Esophagus squamous epithelium (tissue), 4 donors: ENCODE measurements at regions not wholly inside any gene's neighbourhood (a gene's known extent, or its start where the extent isn't known, plus 50 kb on each side); places are given as distances from the start of the nearest gene placed in this dataset.

Experiments used
- POLR2A ChIP-seq, 4 donors: fragments of 450-650 bp; IDR thresholded peaks; one replicate each; pipeline ENCODE4 v1.6.1; 2017; ENCODE audit warnings: antibody characterized with exemption in 4 of 4, mild to moderate bottlenecking in 4 of 4, moderate library complexity in 3 of 4
- TF ChIP-seq, protein P1 (sequence below), 6 experiments: fragments of 450-650 bp in 4 of 6; fragments of 200-600 bp in 2 of 6; sonication (generic) in 2 of 6; IDR thresholded peaks; one replicate each; pipeline ENCODE4 v1.5.1; 2016 to 2019; ENCODE audit warnings: antibody characterized with exemption in 6 of 6, mild to moderate bottlenecking in 4 of 6, moderate library complexity in 4 of 6

GRCh38 chr10:61219696-61220095, 233.5 kb downstream of the TMEM26 start:
- no peak for TF ChIP-seq POLR2A (IDR thresholded peaks at IDR 0.05)
- TF ChIP-seq, protein P1, sequence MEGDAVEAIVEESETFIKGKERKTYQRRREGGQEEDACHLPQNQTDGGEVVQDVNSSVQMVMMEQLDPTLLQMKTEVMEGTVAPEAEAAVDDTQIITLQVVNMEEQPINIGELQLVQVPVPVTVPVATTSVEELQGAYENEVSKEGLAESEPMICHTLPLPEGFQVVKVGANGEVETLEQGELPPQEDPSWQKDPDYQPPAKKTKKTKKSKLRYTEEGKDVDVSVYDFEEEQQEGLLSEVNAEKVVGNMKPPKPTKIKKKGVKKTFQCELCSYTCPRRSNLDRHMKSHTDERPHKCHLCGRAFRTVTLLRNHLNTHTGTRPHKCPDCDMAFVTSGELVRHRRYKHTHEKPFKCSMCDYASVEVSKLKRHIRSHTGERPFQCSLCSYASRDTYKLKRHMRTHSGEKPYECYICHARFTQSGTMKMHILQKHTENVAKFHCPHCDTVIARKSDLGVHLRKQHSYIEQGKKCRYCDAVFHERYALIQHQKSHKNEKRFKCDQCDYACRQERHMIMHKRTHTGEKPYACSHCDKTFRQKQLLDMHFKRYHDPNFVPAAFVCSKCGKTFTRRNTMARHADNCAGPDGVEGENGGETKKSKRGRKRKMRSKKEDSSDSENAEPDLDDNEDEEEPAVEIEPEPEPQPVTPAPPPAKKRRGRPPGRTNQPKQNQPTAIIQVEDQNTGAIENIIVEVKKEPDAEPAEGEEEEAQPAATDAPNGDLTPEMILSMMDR (IDR thresholded peaks at IDR 0.05), result no peak
